ENCODE measurements at regions not wholly inside any gene's neighbourhood (a gene's known extent, or its start where the extent isn't known, plus 50 kb on each side); places are given as distances from the start of the nearest gene placed in this dataset.

- H3K27ac ChIP-seq = no peak overlapping the region
- TF ChIP-seq CTCF (conservative IDR thresholded peaks at IDR 0.05) = no peak
Observed at GRCh38 chr4:43360296-43360695, 467.8 kb downstream of the GRXCR1 start.

- H3K27ac ChIP-seq = no peak overlapping the region
- TF ChIP-seq ZFX (IDR thresholded peaks at IDR 0.05) (no peak), CTCF (conservative IDR thresholded peaks at IDR 0.05) (no peak)
Observed at GRCh38 chr4:43362875-43363636, 470.5 kb downstream of the GRXCR1 start.

- no peak overlapping the region for H3K27ac ChIP-seq
- TF ChIP-seq ZFX (IDR thresholded peaks at IDR 0.05) = no peak
- TF ChIP-seq CTCF (conservative IDR thresholded peaks at IDR 0.05) = no peak
Observed at GRCh38 chr4:43369036-43369594, 476.6 kb downstream of the GRXCR1 start.

GRCh38 chr4:43373201-43373600 lies 480.7 kb downstream of the GRXCR1 start:
- H3K27ac ChIP-seq = no peak overlapping the region
- TF ChIP-seq ZFX (IDR thresholded peaks at IDR 0.05) = no peak

- TF ChIP-seq CTCF (conservative IDR thresholded peaks at IDR 0.05) = no peak
- TF ChIP-seq ZFX (IDR thresholded peaks at IDR 0.05) = no peak
- no peak overlapping the region for H3K27ac ChIP-seq
Observed at GRCh38 chr4:43374216-43374751, 481.8 kb downstream of the GRXCR1 start.

GRCh38 chr4:43379016-43379415 lies 486.5 kb downstream of the GRXCR1 start:
- TF ChIP-seq ZFX (IDR thresholded peaks at IDR 0.05) = no peak
- no peak for TF ChIP-seq CTCF (conservative IDR thresholded peaks at IDR 0.05)
- H3K27ac ChIP-seq = no peak overlapping the region

GRCh38 chr4:43380093-43380492 lies 487.6 kb downstream of the GRXCR1 start:
- no peak overlapping the region for H3K27ac ChIP-seq
- TF ChIP-seq ZFX (IDR thresholded peaks at IDR 0.05) (no peak), CTCF (conservative IDR thresholded peaks at IDR 0.05) (no peak)
